ENCODE measurements at regions not wholly inside any gene's neighbourhood (a gene's known extent, or its start where the extent isn't known, plus 50 kb on each side); places are given as distances from the start of the nearest gene placed in this dataset.
A peak's percentile ranks its signal among the peaks of the same experiment; 100 is the strongest.

- H4K20me1 ChIP-seq: no peaks in the 10 kb centered on the region
- H3K36me3 ChIP-seq: no peaks in the 10 kb centered on the region
- no peak overlapping the region for H3K4me3 ChIP-seq
- H3K27ac ChIP-seq: no peak overlapping the region
- no peaks in the 10 kb centered on the region for H3K9me3 ChIP-seq
- TF ChIP-seq Cebpa-rat (IDR thresholded peaks at IDR 0.05): no peak
- H3K4me1 ChIP-seq: no peaks in the 10 kb centered on the region
- no peak overlapping the region for H3K4me2 ChIP-seq
- H3K27me3 ChIP-seq: no peaks in the 10 kb centered on the region
- no peak overlapping the region for H3K9ac ChIP-seq
These were observed 196.7 kb downstream of the TFAP2B start for GRCh38 chr6:51015394-51015793.

- Histone ChIP-seq H3K9ac (no peak overlapping the region), H3K9me3 (no peaks in the 10 kb centered on the region), H4K20me1 (no peaks in the 10 kb centered on the region), H3K4me3 (no peak overlapping the region), H3K4me2 (no peak overlapping the region), H3K36me3 (no peaks in the 10 kb centered on the region), H3K27me3 (no peaks in the 10 kb centered on the region), H3K27ac (no peak overlapping the region), H3K4me1 (peaks cover 6% of the 10 kb centered on the region; the same call in 1 of the 2 replicates)
- no peak for TF ChIP-seq Cebpa-rat (IDR thresholded peaks at IDR 0.05)
These were observed 197.8 kb downstream of the TFAP2B start for GRCh38 chr6:51016489-51016888.

- Histone ChIP-seq H3K9ac (no peak overlapping the region), H4K20me1 (no peaks in the 10 kb centered on the region), H3K4me1 (peaks cover 6% of the 10 kb centered on the region; the same call in 1 of the 2 replicates), H3K9me3 (no peaks in the 10 kb centered on the region), H3K4me3 (no peak overlapping the region), H3K4me2 (no peak overlapping the region), H3K27me3 (no peaks in the 10 kb centered on the region), H3K36me3 (no peaks in the 10 kb centered on the region), H3K27ac (no peak overlapping the region)
- TF ChIP-seq Cebpa-rat (IDR thresholded peaks at IDR 0.05): no peak
These were observed 201.1 kb downstream of the TFAP2B start for GRCh38 chr6:51019806-51020205.

GRCh38 chr6:51021171-51021570 lies 202.5 kb downstream of the TFAP2B start:
- Histone ChIP-seq H4K20me1 (no peaks in the 10 kb centered on the region), H3K9me3 (no peaks in the 10 kb centered on the region), H3K4me1 (peaks cover 6% of the 10 kb centered on the region; the same call in 1 of the 2 replicates), H3K27me3 (no peaks in the 10 kb centered on the region), H3K27ac (no peak overlapping the region), H3K36me3 (no peaks in the 10 kb centered on the region), H3K4me3 (no peak overlapping the region), H3K9ac (no peak overlapping the region), H3K4me2 (no peak overlapping the region)
- TF ChIP-seq Cebpa-rat (IDR thresholded peaks at IDR 0.05): no peak

GRCh38 chr6:51024126-51024525 lies 205.5 kb downstream of the TFAP2B start:
- H4K20me1 ChIP-seq: no peaks in the 10 kb centered on the region
- peaks cover 6% of the 10 kb centered on the region; the same call in 1 of the 2 replicates for H3K4me1 ChIP-seq
- H3K4me2 ChIP-seq: no peak overlapping the region
- H3K4me3 ChIP-seq: no peak overlapping the region
- no peaks in the 10 kb centered on the region for H3K36me3 ChIP-seq
- no peaks in the 10 kb centered on the region for H3K9me3 ChIP-seq
- TF ChIP-seq Cebpa-rat (IDR thresholded peaks at IDR 0.05): no peak
- H3K9ac ChIP-seq: no peak overlapping the region
- H3K27ac ChIP-seq: no peak overlapping the region
- no peaks in the 10 kb centered on the region for H3K27me3 ChIP-seq

GRCh38 chr6:51025082-51025777 lies 206.6 kb downstream of the TFAP2B start:
- no peak overlapping the region for H3K27ac ChIP-seq
- H3K27me3 ChIP-seq: no peaks in the 10 kb centered on the region
- H3K4me2 ChIP-seq: no peak overlapping the region
- no peak for TF ChIP-seq Cebpa-rat (IDR thresholded peaks at IDR 0.05)
- no peak overlapping the region for H3K9ac ChIP-seq
- H4K20me1 ChIP-seq: no peaks in the 10 kb centered on the region
- peaks cover 6% of the 10 kb centered on the region; the same call in 1 of the 2 replicates for H3K4me1 ChIP-seq
- no peaks in the 10 kb centered on the region for H3K36me3 ChIP-seq
- H3K4me3 ChIP-seq: no peak overlapping the region
- H3K9me3 ChIP-seq: no peaks in the 10 kb centered on the region

- no peak for TF ChIP-seq Cebpa-rat (IDR thresholded peaks at IDR 0.05)
- H3K4me2 ChIP-seq: no peak overlapping the region
- H3K4me3 ChIP-seq: no peak overlapping the region
- no peak overlapping the region for H3K9ac ChIP-seq
- H3K36me3 ChIP-seq: no peaks in the 10 kb centered on the region
- H4K20me1 ChIP-seq: no peaks in the 10 kb centered on the region
- no peak overlapping the region for H3K27ac ChIP-seq
- no peaks in the 10 kb centered on the region for H3K9me3 ChIP-seq
- no peaks in the 10 kb centered on the region for H3K4me1 ChIP-seq
- no peaks in the 10 kb centered on the region for H3K27me3 ChIP-seq
These were observed 208.8 kb downstream of the TFAP2B start for GRCh38 chr6:51027283-51028065.

GRCh38 chr6:51028276-51028675 lies 209.6 kb downstream of the TFAP2B start:
- H3K27me3 ChIP-seq: no peaks in the 10 kb centered on the region
- H3K4me3 ChIP-seq: no peak overlapping the region
- no peak overlapping the region for H3K4me2 ChIP-seq
- H3K36me3 ChIP-seq: no peaks in the 10 kb centered on the region
- no peak for TF ChIP-seq Cebpa-rat (IDR thresholded peaks at IDR 0.05)
- H3K9ac ChIP-seq: no peak overlapping the region
- no peaks in the 10 kb centered on the region for H4K20me1 ChIP-seq
- no peaks in the 10 kb centered on the region for H3K9me3 ChIP-seq
- no peaks in the 10 kb centered on the region for H3K4me1 ChIP-seq
- no peak overlapping the region for H3K27ac ChIP-seq

- Histone ChIP-seq H3K4me2 (no peak overlapping the region), H3K27ac (no peak overlapping the region), H3K36me3 (no peaks in the 10 kb centered on the region), H3K9ac (no peak overlapping the region), H3K4me3 (no peak overlapping the region), H3K9me3 (no peaks in the 10 kb centered on the region), H3K27me3 (no peaks in the 10 kb centered on the region), H3K4me1 (no peaks in the 10 kb centered on the region), H4K20me1 (no peaks in the 10 kb centered on the region)
- no peak for TF ChIP-seq Cebpa-rat (IDR thresholded peaks at IDR 0.05)
These were observed 210.9 kb downstream of the TFAP2B start for GRCh38 chr6:51029561-51029960.

GRCh38 chr6:51045548-51045947 lies 226.9 kb downstream of the TFAP2B start:
- Histone ChIP-seq H4K20me1 (no peaks in the 10 kb centered on the region), H3K4me2 (peak overlapping the region; percentile 26)
- no peak for TF ChIP-seq Cebpa-rat (IDR thresholded peaks at IDR 0.05)

More at GRCh38 chr6:51045548-51045947, 226.9 kb downstream of the TFAP2B start:
- H3K36me3 ChIP-seq: no peaks in the 10 kb centered on the region
- H3K9ac ChIP-seq: no peak overlapping the region
- H3K4me1 ChIP-seq: peaks cover 18% of the 10 kb centered on the region
- no peak overlapping the region for H3K27ac ChIP-seq
- H3K9me3 ChIP-seq: no peaks in the 10 kb centered on the region
- no peaks in the 10 kb centered on the region for H3K27me3 ChIP-seq
- H3K4me3 ChIP-seq: no peak overlapping the region

Measured in BLaER1 (cell line).